Amygdala (tissue), 56 donors: ENCODE measurements at regions not wholly inside any gene's neighbourhood (a gene's known extent, or its start where the extent isn't known, plus 50 kb on each side); places are given as distances from the start of the nearest gene placed in this dataset.

Experiments used
- DNase-seq, 56 donors: peaks; one replicate each; lab custom pipeline; 2025; lab: John Stamatoyannopoulos, UW

GRCh38 chr5:33338336-33339110 lies 102.2 kb upstream of the TARS1 start:
- DNase-seq, result no peak

DNA sequence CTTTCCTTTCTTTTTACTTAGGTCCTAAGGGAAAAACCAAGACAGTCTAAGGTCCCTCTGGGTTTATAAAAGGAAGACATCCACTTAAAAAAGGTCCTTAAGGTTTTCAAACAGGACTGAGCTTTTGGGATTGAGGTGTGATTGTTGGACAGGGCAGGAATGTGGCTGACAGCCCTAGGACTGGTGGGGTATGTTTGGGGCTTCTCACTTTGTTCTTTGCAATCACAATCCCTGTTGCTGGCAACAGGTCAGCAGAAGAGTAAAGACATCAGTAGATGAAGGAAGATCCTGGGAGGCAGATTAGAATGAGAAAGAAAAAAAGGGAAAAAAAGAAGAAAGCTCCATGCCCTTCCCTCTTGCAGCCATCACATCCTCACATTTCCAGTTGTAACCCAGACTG lies 101.4 kb upstream of the TARS1 start:
- no peak for DNase-seq

- no peak for DNase-seq
Observed at GRCh38 chr5:33340195-33340594, 100.6 kb upstream of the TARS1 start.

DNA sequence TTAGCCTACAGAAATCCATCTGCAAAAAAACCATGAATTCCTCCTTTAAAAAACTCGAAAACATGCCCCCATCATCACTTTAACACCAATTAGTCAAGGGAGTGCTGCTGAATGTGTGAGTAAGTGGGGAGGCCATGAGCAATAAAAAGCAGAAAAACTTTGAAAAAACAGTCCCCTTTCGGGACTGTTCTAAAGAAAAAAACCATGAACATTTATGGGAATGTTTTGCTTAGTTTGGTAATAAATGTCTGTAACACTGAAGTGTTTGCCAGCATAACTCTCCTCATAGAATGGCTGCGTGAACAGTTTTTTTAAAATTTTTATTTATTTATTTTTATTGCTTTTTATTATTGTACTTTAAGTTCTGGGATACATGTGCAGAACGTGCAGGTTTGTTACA lies 99.4 kb upstream of the TARS1 start:
- no peak for DNase-seq

DNA sequence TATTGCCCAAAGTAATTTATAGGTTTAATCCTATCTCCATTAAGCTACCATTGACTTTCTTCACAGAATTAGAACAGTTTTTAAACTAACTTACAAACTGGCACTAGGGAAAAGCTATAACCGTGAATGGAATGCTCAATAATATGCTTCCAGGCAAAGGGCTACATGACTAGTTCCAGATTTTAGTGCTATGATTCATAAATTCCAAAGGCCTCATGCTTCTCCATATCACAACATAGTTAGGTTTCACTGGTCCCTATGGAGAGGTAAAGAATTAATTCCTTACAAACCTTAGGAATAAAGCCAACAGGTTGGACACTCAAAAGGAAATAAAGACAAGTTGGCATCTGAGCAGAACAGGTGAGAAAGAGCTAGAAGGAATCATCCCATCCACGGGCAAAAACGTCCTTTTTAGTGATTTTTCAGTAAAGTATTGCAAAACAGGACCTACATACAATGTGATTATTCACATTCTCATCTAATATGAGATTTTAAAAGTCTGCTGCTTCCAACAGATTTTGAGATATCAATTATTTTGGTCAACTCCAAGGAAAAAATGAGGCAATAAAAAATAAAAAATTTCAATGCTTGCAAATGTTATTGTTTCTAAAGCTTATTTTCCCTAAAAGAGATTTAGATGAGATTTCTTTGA lies 97.0 kb upstream of the TARS1 start:
- no peak for DNase-seq

DNA sequence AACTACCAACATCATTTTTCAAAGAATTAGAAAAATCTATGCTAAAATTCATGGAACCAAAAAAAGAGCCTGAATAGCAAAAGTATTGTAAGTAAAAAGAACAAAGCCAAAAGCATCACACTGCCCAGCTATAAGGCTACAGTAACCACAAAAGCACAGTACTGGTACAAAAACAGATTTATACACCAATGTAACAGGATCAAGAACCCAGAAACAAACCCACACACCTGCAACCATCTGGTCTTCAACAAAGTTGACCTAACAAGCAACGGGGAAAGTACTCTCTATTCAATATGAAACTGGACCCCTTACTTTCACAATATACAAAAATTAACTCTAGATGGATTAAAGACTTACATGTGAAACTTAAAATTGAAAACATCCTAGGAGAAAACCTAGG lies 94.2 kb upstream of the TARS1 start:
- DNase-seq, result no peak

DNA sequence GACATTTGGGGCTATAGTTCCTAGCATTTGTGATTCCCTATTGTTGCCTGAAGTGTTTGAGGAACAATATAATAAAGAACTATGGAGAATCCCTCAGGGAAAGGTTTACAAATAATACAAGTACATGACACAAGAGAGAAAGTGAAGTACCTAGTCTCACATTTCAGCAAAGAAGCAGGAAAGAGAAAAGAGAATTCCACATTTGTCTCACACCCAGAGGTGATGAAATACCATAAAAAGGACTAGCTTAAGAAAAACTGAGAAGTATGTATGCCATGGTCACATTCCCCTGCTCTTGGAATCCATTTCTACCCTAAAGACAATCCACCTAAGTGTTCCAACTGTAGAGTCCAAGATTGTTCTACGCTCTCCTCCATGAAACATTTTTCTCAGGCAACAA lies 79.0 kb upstream of the TARS1 start:
- DNase-seq, result no peak

GRCh38 chr5:33362915-33363314 lies 77.8 kb upstream of the TARS1 start:
- no peak for DNase-seq

- no peak for DNase-seq
Observed at GRCh38 chr5:33363537-33363936, 77.2 kb upstream of the TARS1 start.

GRCh38 chr5:33364406-33364805 lies 76.4 kb upstream of the TARS1 start:
- DNase-seq, result no peak

DNA sequence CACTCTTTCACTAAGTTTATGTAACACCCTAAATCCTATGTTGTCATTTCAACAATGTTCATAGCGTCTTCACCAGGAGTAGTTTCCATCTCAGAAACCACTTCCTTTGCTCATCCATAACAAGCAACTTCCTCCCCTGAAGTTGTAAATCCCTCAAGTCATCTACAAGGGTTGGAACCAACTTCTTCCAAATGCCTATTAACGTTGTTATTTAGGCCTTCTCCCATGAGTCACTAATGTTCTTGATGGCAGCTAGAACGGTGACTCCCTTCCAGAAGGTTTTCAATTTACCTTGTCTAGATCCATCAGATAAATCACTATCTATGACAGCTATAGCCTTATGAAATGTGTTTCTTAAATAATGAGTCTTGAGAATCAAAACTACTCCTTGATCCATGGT lies 73.3 kb upstream of the TARS1 start:
- no peak for DNase-seq

DNA sequence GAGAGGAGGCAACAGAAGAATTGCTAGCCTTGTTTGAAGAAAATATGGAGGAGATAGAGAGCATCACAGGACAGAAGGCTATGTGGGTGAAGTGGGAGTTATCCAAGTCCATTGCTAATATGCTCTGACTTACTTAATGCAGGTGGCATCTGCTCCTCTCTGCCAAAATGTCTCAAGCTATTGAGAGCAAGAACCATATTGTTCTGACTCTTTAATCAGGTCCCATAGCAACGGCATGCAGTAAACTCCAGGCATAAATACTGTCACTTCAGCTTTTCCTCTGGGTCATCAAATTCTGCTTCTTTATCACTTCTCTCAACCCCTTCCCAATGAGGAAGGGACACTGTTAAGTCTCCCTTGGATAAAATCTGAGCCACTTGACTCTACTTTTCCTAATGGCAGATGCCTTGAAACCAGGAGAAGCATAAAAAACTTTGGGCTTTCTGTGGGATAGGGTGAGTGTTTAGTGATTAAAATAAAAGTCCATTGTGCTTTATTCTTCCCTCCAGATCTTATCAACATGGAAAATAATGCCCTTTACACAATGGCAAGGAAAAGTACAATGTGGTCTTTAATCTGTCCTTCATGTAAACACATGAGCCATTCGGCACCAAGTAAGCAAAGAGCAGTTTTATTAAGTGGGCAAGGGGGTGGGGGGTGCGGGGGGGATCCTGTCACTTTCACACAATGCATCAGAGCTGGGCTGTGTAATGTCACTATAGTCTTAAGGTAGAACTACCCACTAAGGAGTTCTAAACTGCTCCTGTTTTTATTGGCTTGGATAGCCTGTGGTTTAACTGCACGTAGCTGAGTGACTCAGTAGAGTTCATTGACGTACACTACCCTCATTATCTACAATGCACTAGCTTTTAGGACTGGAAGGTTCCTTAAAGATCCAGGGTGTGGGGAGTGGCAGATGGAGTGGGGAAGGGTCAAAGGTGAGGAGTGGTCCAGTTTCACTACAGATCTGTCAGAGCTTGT lies 71.0 kb upstream of the TARS1 start:
- DNase-seq, result no peak

DNA sequence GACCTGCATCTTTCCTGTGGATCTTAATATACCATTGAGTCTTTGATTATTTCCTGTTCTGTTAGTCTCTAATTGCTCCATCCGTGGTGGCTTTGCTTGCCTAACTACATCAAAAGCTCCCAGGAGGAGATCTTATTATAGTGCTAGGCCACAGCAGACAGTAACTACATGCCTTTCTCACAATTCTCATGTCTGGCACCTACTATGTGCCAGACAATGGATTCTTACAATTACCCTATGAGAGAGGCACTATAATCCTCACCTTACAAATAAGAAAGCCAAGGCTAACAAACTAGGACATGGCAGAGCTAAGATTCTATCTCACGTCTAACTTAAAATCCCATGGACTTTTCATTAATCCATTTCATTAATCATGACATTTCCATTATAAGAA lies 70.3 kb upstream of the TARS1 start:
- no peak for DNase-seq

DNA sequence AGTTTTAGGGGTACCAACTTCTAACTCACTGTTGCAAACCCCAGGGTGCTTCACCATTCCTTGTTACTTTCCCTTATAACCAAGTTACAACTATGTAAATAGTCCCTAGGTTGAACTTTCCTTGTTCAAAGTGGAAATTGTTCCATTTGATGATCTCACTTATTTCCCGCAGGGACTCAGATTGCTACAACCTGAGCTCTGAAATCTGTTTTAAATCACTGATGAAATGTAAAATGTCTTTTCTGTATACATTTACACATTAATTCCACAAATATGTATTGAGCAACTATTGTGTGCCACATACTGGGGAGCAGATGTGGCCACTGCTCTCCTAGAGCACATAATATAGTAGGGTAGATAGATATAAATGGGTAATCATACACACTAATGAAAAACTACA lies 69.1 kb upstream of the TARS1 start:
- no peak for DNase-seq

- DNase-seq, result no peak
Observed at GRCh38 chr5:33372721-33373472, 67.9 kb upstream of the TARS1 start.

GRCh38 chr5:33375900-33376299 lies 64.9 kb upstream of the TARS1 start:
- DNase-seq, result no peak

DNA sequence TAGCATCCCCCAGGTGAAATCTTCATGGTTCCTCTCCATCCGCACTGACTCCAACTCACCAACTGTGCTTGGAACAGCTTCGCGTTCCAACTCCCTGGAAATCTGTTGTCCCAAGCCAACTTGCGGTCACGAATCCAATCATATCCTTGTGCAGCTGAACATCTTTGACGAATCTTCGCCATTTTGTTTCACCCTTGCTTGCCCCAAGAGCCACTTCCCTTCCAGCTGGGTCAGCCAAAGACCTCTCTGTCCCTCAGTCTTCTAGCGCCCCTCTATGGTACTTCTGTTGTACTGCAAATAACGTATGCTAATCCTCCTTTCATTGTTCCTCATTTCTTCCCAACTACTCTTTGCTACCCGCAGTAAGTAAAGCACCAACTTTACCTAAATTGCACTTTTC lies 61.0 kb upstream of the TARS1 start:
- DNase-seq, result no peak

- DNase-seq, result no peak
Observed at GRCh38 chr5:33381243-33381642, 59.5 kb upstream of the TARS1 start.
